Tibial artery (tissue), 4 donors: ENCODE measurements at regions not wholly inside any gene's neighbourhood (a gene's known extent, or its start where the extent isn't known, plus 50 kb on each side); places are given as distances from the start of the nearest gene placed in this dataset.

Experiments used
- DNase-seq, 2 donors: peaks; one replicate each; pipeline ENCODE4 v3.0.0-alpha.2; 2019
- H3K27ac ChIP-seq, 2 donors: fragments of 200-600 bp; sonication (generic) in 1 of 2; 1 replicate in 1 of 2; 2 replicates in 1 of 2; pipeline ENCODE4 v1.5.1; 2018 to 2019; ENCODE audit warnings: mild to moderate bottlenecking in 1 of 2
- H3K27me3 ChIP-seq, 2 donors: fragments of 200-600 bp; sonication (generic) in 1 of 2; one replicate each; pipeline versions ENCODE4 v1.5.1 to v1.6.0; 2016 to 2019
- H3K36me3 ChIP-seq, 3 donors: fragments of 200-600 bp; sonication (generic) in 2 of 3; one replicate each; pipeline ENCODE4 v1.5.1; 2016 to 2019; ENCODE audit warnings: mild to moderate bottlenecking in 2 of 3
- H3K4me1 ChIP-seq, 4 donors: fragments of 200-600 bp; sonication (generic) in 2 of 4; 1 replicate in 3 of 4; 2 replicates in 1 of 4; pipeline ENCODE4 v1.5.1; 2016 to 2019
- H3K4me3 ChIP-seq, 2 donors: fragments of 200-600 bp; sonication (generic) in 1 of 2; 1 replicate in 1 of 2; 2 replicates in 1 of 2; pipeline ENCODE4 v1.5.1; 2018 to 2019; ENCODE audit warnings: mild to moderate bottlenecking in 2 of 2
- H3K9me3 ChIP-seq, 3 donors: fragments of 200-600 bp; sonication (generic) in 1 of 3; one replicate each; pipeline ENCODE4 v1.5.1; 2016 to 2019
- CTCF ChIP-seq, 2 experiments: fragments of 200-600 bp in 1 of 2; fragments of 450-650 bp in 1 of 2; IDR thresholded peaks; one replicate each; pipeline ENCODE4 v1.5.1; 2017 to 2019; ENCODE audit warnings: antibody characterized with exemption in 2 of 2, mild to moderate bottlenecking in 1 of 2, moderate library complexity in 1 of 2
- intact Hi-C: fragments of 100-400 bp; cut with DNase I; formaldehyde crosslinking; loops from one replicate; pipeline ENCODE4 v1.15.0; 2023; ENCODE audit warnings: low total_unique reads

- no peaks in the 10 kb centered on the region for H3K27me3 ChIP-seq
Measured at GRCh38 chr14:35988972-35989690, 163.0 kb downstream of the BRMS1L start.

GRCh38 chr14:35988550-35988949 lies 162.4 kb downstream of the BRMS1L start:
- no peaks in the 10 kb centered on the region for H3K36me3 ChIP-seq
- no peaks in the 10 kb centered on the region for H3K27me3 ChIP-seq
- no peaks in the 10 kb centered on the region for H3K4me1 ChIP-seq
- intact Hi-C loops = no loop called here
- H3K4me3 ChIP-seq = no peak overlapping the region
- no peak for TF ChIP-seq CTCF (IDR thresholded peaks at IDR 0.05)
- no peaks in the 10 kb centered on the region for H3K9me3 ChIP-seq
- H3K27ac ChIP-seq = no peak overlapping the region
- no peak for DNase-seq

More at GRCh38 chr14:35988972-35989690, 163.0 kb downstream of the BRMS1L start:
- intact Hi-C loops = no loop called here
- H3K9me3 ChIP-seq = no peaks in the 10 kb centered on the region
- H3K27ac ChIP-seq = no peak overlapping the region
- no peak for TF ChIP-seq CTCF (IDR thresholded peaks at IDR 0.05)
- H3K4me3 ChIP-seq = no peak overlapping the region
- H3K36me3 ChIP-seq = no peaks in the 10 kb centered on the region
- DNase-seq = no peak
- H3K4me1 ChIP-seq = no peaks in the 10 kb centered on the region

- no peak overlapping the region for H3K27ac ChIP-seq
- TF ChIP-seq CTCF (IDR thresholded peaks at IDR 0.05) = no peak
- H3K36me3 ChIP-seq = no peaks in the 10 kb centered on the region
- no peaks in the 10 kb centered on the region for H3K27me3 ChIP-seq
- no peak for DNase-seq
- intact Hi-C loops = no loop called here
- H3K4me3 ChIP-seq = no peak overlapping the region
- H3K4me1 ChIP-seq = no peaks in the 10 kb centered on the region
- H3K9me3 ChIP-seq = no peaks in the 10 kb centered on the region
Measured at GRCh38 chr14:35987731-35988130, 161.6 kb downstream of the BRMS1L start.

- H3K4me3 ChIP-seq = no peak overlapping the region
- DNase-seq = no peak
- intact Hi-C loops = no loop called here
Measured at GRCh38 chr14:35986219-35986573, 160.1 kb downstream of the BRMS1L start.

GRCh38 chr14:35985474-35986218 lies 159.5 kb downstream of the BRMS1L start:
- no peaks in the 10 kb centered on the region for H3K36me3 ChIP-seq
- no peak for TF ChIP-seq CTCF (IDR thresholded peaks at IDR 0.05)
- no peaks in the 10 kb centered on the region for H3K4me1 ChIP-seq
- no peak overlapping the region for H3K27ac ChIP-seq
- no peak for DNase-seq
- H3K9me3 ChIP-seq = no peaks in the 10 kb centered on the region
- intact Hi-C loops = no loop called here
- H3K27me3 ChIP-seq = no peaks in the 10 kb centered on the region
- no peak overlapping the region for H3K4me3 ChIP-seq

More at GRCh38 chr14:35986219-35986573, 160.1 kb downstream of the BRMS1L start:
- Histone ChIP-seq H3K9me3 (no peaks in the 10 kb centered on the region), H3K4me1 (no peaks in the 10 kb centered on the region), H3K36me3 (no peaks in the 10 kb centered on the region), H3K27me3 (no peaks in the 10 kb centered on the region), H3K27ac (no peak overlapping the region)
- no peak for TF ChIP-seq CTCF (IDR thresholded peaks at IDR 0.05)
